Panc1 (cell line): ENCODE measurements at regions not wholly inside any gene's neighbourhood (a gene's known extent, or its start where the extent isn't known, plus 50 kb on each side); places are given as distances from the start of the nearest gene placed in this dataset.

Experiments used
- ATAC-seq: fragments of 200-7000 bp; cut with Tn5 transposase; 2 replicates; pipeline ENCODE4 v1.9.1; 2020; ENCODE audit warnings: mild to moderate bottlenecking, moderate library complexity
- BruUV-seq: library from RNA; stranded (reverse); fragments of 400-500 nt; replicated peaks from 2 replicates; lab custom pipeline; 2021; lab: Mats Ljungman, UMichigan
- CTCF ChIA-PET: fragments of 300-600 bp; sonication (Branson Sonifier 250); formaldehyde crosslinking; loops from one replicate; lab custom pipeline; 2022; ENCODE audit warnings: antibody characterized with exemption; lab: Charles Lee
- POLR2A ChIA-PET: fragments of 300-600 bp; sonication (Branson Sonifier 250); formaldehyde crosslinking; loops from one replicate; lab custom pipeline; 2022; ENCODE audit warnings: antibody characterized with exemption; lab: Charles Lee
- DNase-seq: peaks from one replicate; pipeline ENCODE4 v3.0.0-alpha.2; 2010; ENCODE audit warnings: low read depth, low spot score
- H3K27ac ChIP-seq: 2 replicates; pipeline ENCODE4 v1.5.1; 2011; ENCODE audit warnings: mild to moderate bottlenecking, low read length, inconsistent platforms
- H3K27me3 ChIP-seq: fragments of 200-500 bp; sonication (Bioruptor generic); 2 replicates; pipeline ENCODE4 v1.6.0; 2014; ENCODE audit warnings: low read length, inconsistent platforms; ENCODE audit not compliant: control insufficient read depth, insufficient read depth
- H3K36me3 ChIP-seq: fragments of 200-500 bp; sonication (Bioruptor generic); 2 replicates; pipeline ENCODE4 v1.5.1; 2014; ENCODE audit warnings: inconsistent platforms, mild to moderate bottlenecking, low read length, moderate library complexity; ENCODE audit not compliant: control insufficient read depth, insufficient read depth
- H3K4me1 ChIP-seq: 2 replicates; pipeline ENCODE4 v1.5.1; 2011; ENCODE audit warnings: inconsistent platforms, mild to moderate bottlenecking, low read length, moderate library complexity; ENCODE audit not compliant: control insufficient read depth, insufficient read depth
- H3K4me3 ChIP-seq, 2 experiments: 2 replicates each; pipeline ENCODE4 v1.5.1; 2011 to 2012; ENCODE audit warnings: low read depth in 2 of 2, low read length in 2 of 2, mild to moderate bottlenecking in 2 of 2, inconsistent platforms in 1 of 2, moderate library complexity in 1 of 2
- H3K9me3 ChIP-seq: fragments of 200-500 bp; sonication (Bioruptor generic); 2 replicates; pipeline ENCODE4 v1.5.1; 2014; ENCODE audit warnings: low read depth, mild to moderate bottlenecking, inconsistent platforms, low read length, moderate library complexity; ENCODE audit not compliant: control insufficient read depth, insufficient read depth
- POLR2AphosphoS5 ChIP-seq: IDR thresholded peaks from 2 replicates; pipeline ENCODE4 v1.6.1; 2012; ENCODE audit warnings: mild to moderate bottlenecking, low read depth, low read length, moderate library complexity
- SIN3A ChIP-seq: IDR thresholded peaks from 2 replicates; pipeline ENCODE4 v1.6.1; 2012; ENCODE audit warnings: low read depth, mild to moderate bottlenecking, low read length, moderate library complexity, borderline replicate concordance; ENCODE audit not compliant: insufficient read depth
- TCF7L2 ChIP-seq: IDR thresholded peaks from 2 replicates; pipeline ENCODE4 v1.6.1; 2011; ENCODE audit warnings: mild to moderate bottlenecking, low read depth, low read length, inconsistent platforms
- in situ Hi-C: cut with HindIII; loops from 2 replicates; pipeline ENCODE4 v1.10.0; 2016; ENCODE audit warnings: low sequenced_read_pairs, low pct_unique_long_range_greater_than_20kb
- intact Hi-C: fragments of 100-400 bp; cut with micrococcal nuclease; formaldehyde crosslinking; loops from one replicate; pipeline ENCODE4 v1.10.0; 2022; ENCODE audit not compliant: unreplicated experiment
- TF ChIP-seq, protein P1 (sequence below): fragments of 450-650 bp; IDR thresholded peaks from 2 replicates; pipeline ENCODE4 v1.5.1; 2017; ENCODE audit warnings: mild to moderate bottlenecking
- TF ChIP-seq, protein P2 (sequence below), 2 experiments: IDR thresholded peaks; 2 replicates each; pipeline ENCODE4 v1.6.1; 2011 to 2012; ENCODE audit warnings: low read depth in 2 of 2, control low read depth in 1 of 2, low read length in 1 of 2, mild to moderate bottlenecking in 1 of 2, moderate library complexity in 1 of 2; ENCODE audit not compliant: insufficient read depth in 1 of 2

- ChIA-PET POLR2A (no interaction called here), CTCF (interaction anchor here (0.5 to 1.0 kb wide), 2 partner anchors 44 to 300 kb away, joined by 3 read pairs; no protein-coding TSS in a partner anchor)
- no peaks in the 10 kb centered on the region for H3K9me3 ChIP-seq
- DNase-seq (peak; percentile 82), ATAC-seq (peak; percentile 82)
- no peaks in the 10 kb centered on the region for H3K27me3 ChIP-seq
- intact Hi-C loops: no loop called here
- H3K4me1 ChIP-seq: 0 out of 2 replicates have a peak, but pooled peaks cover 4% of the 10 kb centered on the region
- no peaks in the 10 kb centered on the region for H3K36me3 ChIP-seq
- peak overlapping the region; percentile 21 to 46; a peak in 3 of 4 replicates for H3K4me3 ChIP-seq
- H3K27ac ChIP-seq: peak overlapping the region; percentile 36
- in situ Hi-C loops: no loop called here
- TF ChIP-seq, protein P1, sequence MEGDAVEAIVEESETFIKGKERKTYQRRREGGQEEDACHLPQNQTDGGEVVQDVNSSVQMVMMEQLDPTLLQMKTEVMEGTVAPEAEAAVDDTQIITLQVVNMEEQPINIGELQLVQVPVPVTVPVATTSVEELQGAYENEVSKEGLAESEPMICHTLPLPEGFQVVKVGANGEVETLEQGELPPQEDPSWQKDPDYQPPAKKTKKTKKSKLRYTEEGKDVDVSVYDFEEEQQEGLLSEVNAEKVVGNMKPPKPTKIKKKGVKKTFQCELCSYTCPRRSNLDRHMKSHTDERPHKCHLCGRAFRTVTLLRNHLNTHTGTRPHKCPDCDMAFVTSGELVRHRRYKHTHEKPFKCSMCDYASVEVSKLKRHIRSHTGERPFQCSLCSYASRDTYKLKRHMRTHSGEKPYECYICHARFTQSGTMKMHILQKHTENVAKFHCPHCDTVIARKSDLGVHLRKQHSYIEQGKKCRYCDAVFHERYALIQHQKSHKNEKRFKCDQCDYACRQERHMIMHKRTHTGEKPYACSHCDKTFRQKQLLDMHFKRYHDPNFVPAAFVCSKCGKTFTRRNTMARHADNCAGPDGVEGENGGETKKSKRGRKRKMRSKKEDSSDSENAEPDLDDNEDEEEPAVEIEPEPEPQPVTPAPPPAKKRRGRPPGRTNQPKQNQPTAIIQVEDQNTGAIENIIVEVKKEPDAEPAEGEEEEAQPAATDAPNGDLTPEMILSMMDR: no peak
- TF ChIP-seq, protein P2, sequence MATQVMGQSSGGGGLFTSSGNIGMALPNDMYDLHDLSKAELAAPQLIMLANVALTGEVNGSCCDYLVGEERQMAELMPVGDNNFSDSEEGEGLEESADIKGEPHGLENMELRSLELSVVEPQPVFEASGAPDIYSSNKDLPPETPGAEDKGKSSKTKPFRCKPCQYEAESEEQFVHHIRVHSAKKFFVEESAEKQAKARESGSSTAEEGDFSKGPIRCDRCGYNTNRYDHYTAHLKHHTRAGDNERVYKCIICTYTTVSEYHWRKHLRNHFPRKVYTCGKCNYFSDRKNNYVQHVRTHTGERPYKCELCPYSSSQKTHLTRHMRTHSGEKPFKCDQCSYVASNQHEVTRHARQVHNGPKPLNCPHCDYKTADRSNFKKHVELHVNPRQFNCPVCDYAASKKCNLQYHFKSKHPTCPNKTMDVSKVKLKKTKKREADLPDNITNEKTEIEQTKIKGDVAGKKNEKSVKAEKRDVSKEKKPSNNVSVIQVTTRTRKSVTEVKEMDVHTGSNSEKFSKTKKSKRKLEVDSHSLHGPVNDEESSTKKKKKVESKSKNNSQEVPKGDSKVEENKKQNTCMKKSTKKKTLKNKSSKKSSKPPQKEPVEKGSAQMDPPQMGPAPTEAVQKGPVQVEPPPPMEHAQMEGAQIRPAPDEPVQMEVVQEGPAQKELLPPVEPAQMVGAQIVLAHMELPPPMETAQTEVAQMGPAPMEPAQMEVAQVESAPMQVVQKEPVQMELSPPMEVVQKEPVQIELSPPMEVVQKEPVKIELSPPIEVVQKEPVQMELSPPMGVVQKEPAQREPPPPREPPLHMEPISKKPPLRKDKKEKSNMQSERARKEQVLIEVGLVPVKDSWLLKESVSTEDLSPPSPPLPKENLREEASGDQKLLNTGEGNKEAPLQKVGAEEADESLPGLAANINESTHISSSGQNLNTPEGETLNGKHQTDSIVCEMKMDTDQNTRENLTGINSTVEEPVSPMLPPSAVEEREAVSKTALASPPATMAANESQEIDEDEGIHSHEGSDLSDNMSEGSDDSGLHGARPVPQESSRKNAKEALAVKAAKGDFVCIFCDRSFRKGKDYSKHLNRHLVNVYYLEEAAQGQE (IDR thresholded peaks at IDR 0.05; ENCODE audit: insufficient read depth in 1 of 2, low read depth in 2 of 2, low read length in 1 of 2): no peak
- BruUV-seq: no TSS peak
Measured at GRCh38 chr3:101925564-101925963, 76.2 kb downstream of the NFKBIZ start.

DNA sequence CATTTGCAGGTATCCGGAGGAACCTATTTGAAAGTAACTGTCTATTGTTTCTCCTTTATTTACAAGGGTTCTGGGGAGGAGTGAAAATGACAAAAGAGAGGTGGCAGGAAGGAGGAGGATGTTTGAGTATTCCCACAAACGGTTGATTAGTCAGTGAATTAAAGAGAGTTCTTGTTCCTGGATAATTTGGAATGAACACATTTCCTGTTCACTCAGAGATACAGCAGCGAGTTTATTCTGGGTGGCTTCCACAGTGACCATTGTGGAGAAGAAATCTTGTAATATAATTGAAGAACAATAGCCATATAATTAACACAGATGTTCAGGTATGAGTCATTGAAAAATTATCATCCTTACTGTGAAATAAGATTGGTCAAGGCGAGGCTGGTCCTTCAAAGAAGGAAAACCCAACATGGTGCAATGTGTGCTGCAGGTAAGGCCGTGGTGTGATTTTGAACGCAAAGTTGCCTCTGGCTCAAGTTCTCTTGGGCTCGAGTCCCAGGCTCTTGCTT is 77.3 kb downstream of the NFKBIZ start:
- H3K4me1 ChIP-seq: 0 out of 2 replicates have a peak, but pooled peaks cover 4% of the 10 kb centered on the region
- no peaks in the 10 kb centered on the region for H3K36me3 ChIP-seq
- TF ChIP-seq, protein P1: no peak
- TF ChIP-seq, protein P2 (IDR thresholded peaks at IDR 0.05; ENCODE audit: insufficient read depth in 1 of 2, low read depth in 2 of 2, low read length in 1 of 2): no peak
- TF ChIP-seq POLR2AphosphoS5 (no peak), SIN3A (no peak), TCF7L2 (no peak)
- ChIA-PET CTCF (interaction anchor here (0.6 kb wide), 1 partner anchor 50 kb away, joined by 3 read pairs; no protein-coding TSS in a partner anchor), POLR2A (no interaction called here)
- in situ Hi-C loops: no loop called here
- peak; percentile 58 for ATAC-seq
- no peaks in the 10 kb centered on the region for H3K27me3 ChIP-seq
- no TSS peak for BruUV-seq
- no peak overlapping the region for H3K27ac ChIP-seq
- no peak for DNase-seq
- H3K4me3 ChIP-seq: peak overlapping the region in 1 of 2 experiments; percentile 46; a peak in 2 of 4 replicates
- intact Hi-C loops: no loop called here
- no peaks in the 10 kb centered on the region for H3K9me3 ChIP-seq
